Cardiac muscle cell (in vitro differentiated cells and primary cell): ENCODE measurements at regions not wholly inside any gene's neighbourhood (a gene's known extent, or its start where the extent isn't known, plus 50 kb on each side); places are given as distances from the start of the nearest gene placed in this dataset.

ENCODE experiments used
- DNase-seq, 2 donors: peaks; one replicate each; pipeline versions ENCODE4 v3.0.0 to v3.0.0-alpha.2; 2010 to 2017; ENCODE audit warnings: low read depth in 1 of 2, low spot score in 1 of 2
- H3K27ac ChIP-seq: fragments of 200-600 bp; sonication (generic); 2 replicates; pipeline ENCODE4 v1.5.1; 2016
- H3K27me3 ChIP-seq: fragments of 200-600 bp; sonication (generic); 2 replicates; pipeline ENCODE4 v1.6.0; 2016; ENCODE audit warnings: control low read depth
- H3K36me3 ChIP-seq: fragments of 200-600 bp; sonication (generic); 2 replicates; pipeline ENCODE4 v1.5.1; 2016; ENCODE audit warnings: control low read depth
- H3K4me1 ChIP-seq: fragments of 200-600 bp; sonication (generic); 2 replicates; pipeline ENCODE4 v1.8.1; 2017; ENCODE audit warnings: low read depth, mild to moderate bottlenecking, mixed run types
- H3K4me3 ChIP-seq: fragments of 200-600 bp; sonication (generic); 2 replicates; pipeline ENCODE4 v1.5.1; 2016; ENCODE audit warnings: mild to moderate bottlenecking
- H3K9me3 ChIP-seq: fragments of 200-600 bp; sonication (generic); 2 replicates; pipeline ENCODE4 v1.5.1; 2017; ENCODE audit warnings: low read depth, mild to moderate bottlenecking, control low read depth
- TF ChIP-seq, protein P1 (sequence below): IDR thresholded peaks from 2 replicates; pipeline ENCODE4 v1.5.1; 2012; ENCODE audit warnings: low read depth, mild to moderate bottlenecking, low read length

GRCh38 chr5:158514319-158514985 lies 585.3 kb downstream of the EBF1 start:
- peak in 1 of 2 donors; percentile 74 for DNase-seq
- no peak overlapping the region for H3K27ac ChIP-seq

DNA sequence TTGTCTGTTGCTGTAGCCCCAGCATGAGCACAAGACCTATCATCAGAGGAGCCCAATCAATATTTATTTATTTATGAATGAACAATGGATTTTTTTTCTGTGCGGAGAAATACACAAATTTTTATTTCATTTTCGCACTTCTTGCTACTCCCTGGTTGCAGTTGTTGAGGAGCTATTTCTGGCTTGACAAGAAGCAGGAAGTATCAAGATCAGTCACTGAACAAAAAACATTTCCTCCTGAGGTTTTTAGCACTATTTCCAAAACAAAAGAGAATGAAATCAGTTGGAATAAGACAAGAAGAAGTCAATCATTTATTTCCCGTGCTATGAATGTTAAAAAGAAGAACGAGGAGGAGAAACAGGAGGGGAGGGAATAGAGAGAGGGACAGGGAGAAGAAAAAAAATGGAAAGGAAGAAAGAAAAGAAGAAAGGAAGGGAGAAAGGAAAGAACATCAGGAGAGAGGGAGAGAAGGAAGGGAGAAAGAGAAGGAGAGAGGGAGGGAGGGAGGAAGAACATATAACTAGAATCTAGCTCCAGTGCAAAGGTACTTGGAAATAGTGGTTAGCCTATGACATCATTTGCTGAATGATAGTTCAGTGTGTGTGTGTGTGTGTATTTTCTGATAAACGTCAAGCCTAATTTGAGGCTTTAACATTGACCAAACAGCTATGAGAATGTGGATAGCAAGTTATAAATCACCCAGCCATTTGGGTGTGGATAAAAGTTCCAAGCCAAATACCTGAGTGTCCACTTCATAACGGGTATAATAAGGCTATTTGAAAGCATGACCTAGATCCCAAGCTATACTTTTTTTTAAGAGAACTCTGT lies 586.0 kb downstream of the EBF1 start:
- no peaks in the 10 kb centered on the region for H3K36me3 ChIP-seq

More at GRCh38 chr5:158514319-158514985, 585.3 kb downstream of the EBF1 start:
- TF ChIP-seq, protein P1, sequence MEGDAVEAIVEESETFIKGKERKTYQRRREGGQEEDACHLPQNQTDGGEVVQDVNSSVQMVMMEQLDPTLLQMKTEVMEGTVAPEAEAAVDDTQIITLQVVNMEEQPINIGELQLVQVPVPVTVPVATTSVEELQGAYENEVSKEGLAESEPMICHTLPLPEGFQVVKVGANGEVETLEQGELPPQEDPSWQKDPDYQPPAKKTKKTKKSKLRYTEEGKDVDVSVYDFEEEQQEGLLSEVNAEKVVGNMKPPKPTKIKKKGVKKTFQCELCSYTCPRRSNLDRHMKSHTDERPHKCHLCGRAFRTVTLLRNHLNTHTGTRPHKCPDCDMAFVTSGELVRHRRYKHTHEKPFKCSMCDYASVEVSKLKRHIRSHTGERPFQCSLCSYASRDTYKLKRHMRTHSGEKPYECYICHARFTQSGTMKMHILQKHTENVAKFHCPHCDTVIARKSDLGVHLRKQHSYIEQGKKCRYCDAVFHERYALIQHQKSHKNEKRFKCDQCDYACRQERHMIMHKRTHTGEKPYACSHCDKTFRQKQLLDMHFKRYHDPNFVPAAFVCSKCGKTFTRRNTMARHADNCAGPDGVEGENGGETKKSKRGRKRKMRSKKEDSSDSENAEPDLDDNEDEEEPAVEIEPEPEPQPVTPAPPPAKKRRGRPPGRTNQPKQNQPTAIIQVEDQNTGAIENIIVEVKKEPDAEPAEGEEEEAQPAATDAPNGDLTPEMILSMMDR, result no peak
- no peaks in the 10 kb centered on the region for H3K9me3 ChIP-seq
- no peaks in the 10 kb centered on the region for H3K36me3 ChIP-seq
- H3K27me3 ChIP-seq, result no peaks in the 10 kb centered on the region
- H3K4me3 ChIP-seq, result no peak overlapping the region
- no peaks in the 10 kb centered on the region for H3K4me1 ChIP-seq

DNA sequence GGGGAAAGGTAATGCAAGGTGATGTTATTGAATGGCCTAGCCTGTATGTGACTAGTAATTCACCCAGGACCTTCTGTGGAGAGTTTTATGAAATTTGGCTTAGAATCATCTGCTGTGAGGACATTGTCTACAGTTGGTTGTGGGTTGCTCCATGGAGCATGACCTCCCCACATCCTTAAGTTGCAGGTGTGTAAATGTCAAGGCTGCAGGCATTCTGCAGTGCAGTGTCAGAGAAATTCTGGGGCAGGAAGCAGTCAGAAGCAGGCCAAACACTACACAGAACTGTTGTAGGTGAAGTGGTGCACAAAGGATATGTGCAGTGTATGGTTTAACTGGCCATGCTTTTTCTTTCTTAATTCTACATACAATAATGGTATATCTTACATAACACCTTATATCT lies 588.3 kb downstream of the EBF1 start:
- TF ChIP-seq, protein P1, result no peak
- DNase-seq, result no peak
- Histone ChIP-seq H3K4me3 (no peak overlapping the region), H3K27ac (no peak overlapping the region), H3K36me3 (no peaks in the 10 kb centered on the region), H3K9me3 (no peaks in the 10 kb centered on the region), H3K4me1 (no peaks in the 10 kb centered on the region), H3K27me3 (no peaks in the 10 kb centered on the region)

More for the DNA sequence above, 586.0 kb downstream of the EBF1 start:
- no peak overlapping the region for H3K4me3 ChIP-seq
- no peak for DNase-seq
- no peak overlapping the region for H3K27ac ChIP-seq
- no peaks in the 10 kb centered on the region for H3K4me1 ChIP-seq
- no peaks in the 10 kb centered on the region for H3K27me3 ChIP-seq
- TF ChIP-seq, protein P1, result no peak
- no peaks in the 10 kb centered on the region for H3K9me3 ChIP-seq

DNA sequence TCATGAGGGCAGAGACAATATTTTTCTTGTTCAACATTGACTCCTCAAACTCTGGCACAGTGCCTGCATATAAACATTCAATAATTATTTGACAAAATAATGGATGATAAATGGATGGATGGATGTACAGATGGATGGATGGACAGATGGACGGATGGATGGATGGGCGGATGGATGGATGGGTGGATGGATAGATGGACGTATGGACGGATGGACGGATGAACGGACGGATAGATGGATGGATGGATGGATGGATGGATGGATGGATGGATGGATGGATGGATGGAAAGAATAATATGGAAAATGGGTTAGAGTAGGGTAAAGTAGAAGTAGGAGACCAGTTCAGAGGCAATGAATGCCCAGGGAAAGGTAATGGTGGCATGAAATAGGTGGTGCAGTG lies 589.2 kb downstream of the EBF1 start:
- Histone ChIP-seq H3K9me3 (no peaks in the 10 kb centered on the region), H3K27ac (no peak overlapping the region), H3K27me3 (no peaks in the 10 kb centered on the region), H3K4me1 (no peaks in the 10 kb centered on the region), H3K4me3 (no peak overlapping the region), H3K36me3 (no peaks in the 10 kb centered on the region)
- TF ChIP-seq, protein P1, result no peak
- no peak for DNase-seq

- no peak for DNase-seq
- no peaks in the 10 kb centered on the region for H3K9me3 ChIP-seq
- H3K36me3 ChIP-seq, result no peaks in the 10 kb centered on the region
- no peaks in the 10 kb centered on the region for H3K27me3 ChIP-seq
- H3K27ac ChIP-seq, result no peak overlapping the region
- TF ChIP-seq, protein P1, result no peak
- no peaks in the 10 kb centered on the region for H3K4me1 ChIP-seq
- no peak overlapping the region for H3K4me3 ChIP-seq
Measured at GRCh38 chr5:158506648-158507047, 593.1 kb downstream of the EBF1 start.
